ENCODE measurements at regions not wholly inside any gene's neighbourhood (a gene's known extent, or its start where the extent isn't known, plus 50 kb on each side); places are given as distances from the start of the nearest gene placed in this dataset.
"Not testable (repeated sequence)": the region's sequence is repeated elsewhere in the genome, so short reads cannot be mapped to it uniquely, and the experiment has no call there.

- TF ChIP-seq CTCF (conservative IDR thresholded peaks at IDR 0.05; ENCODE audit: low read depth, low read length) = no peak
- no peak for DNase-seq (ENCODE audit: low read depth)
Measured at GRCh38 chr18:43978174-43978573, 700.9 kb upstream of the SYT4 start.

GRCh38 chr18:43982582-43982981, 698.1 kb upstream of the SETBP1 start:
- no peak overlapping the region for H3K4me3 ChIP-seq (ENCODE audit: low read length)
- DNase-seq (ENCODE audit: low read depth) = no peak
- TF ChIP-seq CTCF (conservative IDR thresholded peaks at IDR 0.05; ENCODE audit: low read depth, low read length) = no peak

More at GRCh38 chr18:43978174-43978573, 700.9 kb upstream of the SYT4 start:
- no peak overlapping the region for H3K4me3 ChIP-seq (ENCODE audit: low read length)

- DNase-seq (ENCODE audit: low read depth); H3K4me3 ChIP-seq (ENCODE audit: low read length): not testable (repeated sequence)
Measured at GRCh38 chr18:43987061-43987460, 693.6 kb upstream of the SETBP1 start.

- TF ChIP-seq CTCF (conservative IDR thresholded peaks at IDR 0.05; ENCODE audit: low read depth, low read length) = no peak
Measured at GRCh38 chr18:43992741-43993140, 687.9 kb upstream of the SETBP1 start.

GRCh38 chr18:43994381-43994780, 686.3 kb upstream of the SETBP1 start:
- TF ChIP-seq CTCF (conservative IDR thresholded peaks at IDR 0.05; ENCODE audit: low read depth, low read length) = no peak
- DNase-seq (ENCODE audit: low read depth) = no peak
- H3K4me3 ChIP-seq (ENCODE audit: low read length) = no peak overlapping the region

More at GRCh38 chr18:43992741-43993140, 687.9 kb upstream of the SETBP1 start:
- H3K4me3 ChIP-seq (ENCODE audit: low read length) = no peak overlapping the region
- DNase-seq (ENCODE audit: low read depth) = no peak

GRCh38 chr18:44013871-44014270, 666.8 kb upstream of the SETBP1 start:
- no peak for TF ChIP-seq CTCF (conservative IDR thresholded peaks at IDR 0.05; ENCODE audit: low read depth, low read length)
- DNase-seq (ENCODE audit: low read depth) = no peak
- no peak overlapping the region for H3K4me3 ChIP-seq (ENCODE audit: low read length)

- no peak for DNase-seq (ENCODE audit: low read depth)
- no peak overlapping the region for H3K4me3 ChIP-seq (ENCODE audit: low read length)
- TF ChIP-seq CTCF (conservative IDR thresholded peaks at IDR 0.05; ENCODE audit: low read depth, low read length) = no peak
Measured at GRCh38 chr18:44025421-44025820, 655.3 kb upstream of the SETBP1 start.

- TF ChIP-seq CTCF (conservative IDR thresholded peaks at IDR 0.05; ENCODE audit: low read depth, low read length) = no peak
- no peak for DNase-seq (ENCODE audit: low read depth)
- H3K4me3 ChIP-seq (ENCODE audit: low read length) = no peak overlapping the region
Measured at GRCh38 chr18:44028109-44028508, 652.6 kb upstream of the SETBP1 start.

Measured in retinal pigment epithelial cell (primary cell).